ENCODE measurements at regions not wholly inside any gene's neighbourhood (a gene's known extent, or its start where the extent isn't known, plus 50 kb on each side); places are given as distances from the start of the nearest gene placed in this dataset.

GRCh38 chr1:90821788-90822359 is 104.8 kb upstream of the BARHL2 start:
- TF ChIP-seq CTCF (IDR thresholded peaks at IDR 0.05) (no peak), ZFX (IDR thresholded peaks at IDR 0.05; ENCODE audit: borderline replicate concordance) (no peak)

Measured in 22Rv1 (cell line).